WTC11 (cell line): ENCODE measurements at regions not wholly inside any gene's neighbourhood (a gene's known extent, or its start where the extent isn't known, plus 50 kb on each side); places are given as distances from the start of the nearest gene placed in this dataset.

Experiments used
- CREM ChIP-seq: sonication (generic); formaldehyde crosslinking; IDR thresholded peaks from 2 replicates; pipeline ENCODE4 v1.8.1; 2022; ENCODE audit warnings: mild to moderate bottlenecking, missing genetic modification reagents, moderate library complexity
- FOXP1 ChIP-seq: sonication (generic); formaldehyde crosslinking; IDR thresholded peaks from 2 replicates; pipeline ENCODE4 v1.8.0; 2022; ENCODE audit warnings: missing genetic modification reagents, mild to moderate bottlenecking, moderate library complexity, borderline replicate concordance
- NR2C2 ChIP-seq: sonication (generic); formaldehyde crosslinking; IDR thresholded peaks from 2 replicates; pipeline ENCODE4 v1.8.0; 2022; ENCODE audit warnings: mild to moderate bottlenecking, missing genetic modification reagents
- PRRX2 ChIP-seq: fragments of 250-450 bp; sonication (Bioruptor Pico); IDR thresholded peaks from 2 replicates; pipeline ENCODE4 v1.8.0; 2021; ENCODE audit warnings: mild to moderate bottlenecking
- SP1 ChIP-seq: sonication (generic); formaldehyde crosslinking; conservative IDR thresholded peaks from 2 replicates; pipeline ENCODE4 v1.8.1; 2022; ENCODE audit warnings: missing genetic modification reagents
- TF ChIP-seq, protein P1 (sequence below): fragments of 200-600 bp; IDR thresholded peaks from 2 replicates; pipeline ENCODE4 v1.8.0; 2022; ENCODE audit warnings: antibody characterized with exemption
- TF ChIP-seq, protein P2 (sequence below): sonication (generic); formaldehyde crosslinking; IDR thresholded peaks from 2 replicates; pipeline ENCODE4 v1.8.0; 2022; ENCODE audit warnings: mild to moderate bottlenecking, missing genetic modification reagents
- TF ChIP-seq, protein P3 (sequence below): sonication (generic); formaldehyde crosslinking; IDR thresholded peaks from 2 replicates; pipeline ENCODE4 v1.8.1; 2023; ENCODE audit warnings: mild to moderate bottlenecking, moderate library complexity, missing genetic modification reagents
- TF ChIP-seq, protein P4 (sequence below): sonication (generic); formaldehyde crosslinking; IDR thresholded peaks from 2 replicates; pipeline ENCODE4 v1.8.0; 2022; ENCODE audit warnings: missing genetic modification reagents
- TF ChIP-seq, protein P5 (sequence below): sonication (generic); formaldehyde crosslinking; IDR thresholded peaks from 2 replicates; pipeline ENCODE4 v1.8.0; 2022; ENCODE audit warnings: mild to moderate bottlenecking, missing genetic modification reagents

DNA sequence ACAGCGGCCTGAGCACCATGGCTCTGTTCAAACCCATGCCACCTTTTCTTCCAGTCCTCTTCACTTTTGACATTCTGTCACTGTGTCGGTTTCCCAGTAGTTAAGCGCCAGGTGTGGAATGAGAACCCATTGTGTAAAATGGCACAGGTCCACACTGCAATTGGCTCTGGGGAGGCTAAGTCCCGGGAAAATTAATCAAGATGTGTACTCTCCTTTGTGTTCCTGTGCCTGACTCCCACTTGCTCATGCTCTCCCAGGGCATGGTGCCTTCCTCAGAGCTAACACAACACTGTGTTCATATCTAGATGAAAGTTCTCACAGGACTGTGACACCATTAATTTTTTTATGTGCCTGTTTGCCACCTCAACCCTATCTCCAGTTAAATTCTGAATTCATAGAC is 59.0 kb upstream of the BTG3 start:
- TF ChIP-seq NR2C2 (CRISPR knock-in tag) (no peak), FOXP1 (no peak), CREM (CRISPR knock-in tag) (no peak), PRRX2 (no peak), SP1 (CRISPR knock-in tag) (no peak)
- TF ChIP-seq, protein P1, sequence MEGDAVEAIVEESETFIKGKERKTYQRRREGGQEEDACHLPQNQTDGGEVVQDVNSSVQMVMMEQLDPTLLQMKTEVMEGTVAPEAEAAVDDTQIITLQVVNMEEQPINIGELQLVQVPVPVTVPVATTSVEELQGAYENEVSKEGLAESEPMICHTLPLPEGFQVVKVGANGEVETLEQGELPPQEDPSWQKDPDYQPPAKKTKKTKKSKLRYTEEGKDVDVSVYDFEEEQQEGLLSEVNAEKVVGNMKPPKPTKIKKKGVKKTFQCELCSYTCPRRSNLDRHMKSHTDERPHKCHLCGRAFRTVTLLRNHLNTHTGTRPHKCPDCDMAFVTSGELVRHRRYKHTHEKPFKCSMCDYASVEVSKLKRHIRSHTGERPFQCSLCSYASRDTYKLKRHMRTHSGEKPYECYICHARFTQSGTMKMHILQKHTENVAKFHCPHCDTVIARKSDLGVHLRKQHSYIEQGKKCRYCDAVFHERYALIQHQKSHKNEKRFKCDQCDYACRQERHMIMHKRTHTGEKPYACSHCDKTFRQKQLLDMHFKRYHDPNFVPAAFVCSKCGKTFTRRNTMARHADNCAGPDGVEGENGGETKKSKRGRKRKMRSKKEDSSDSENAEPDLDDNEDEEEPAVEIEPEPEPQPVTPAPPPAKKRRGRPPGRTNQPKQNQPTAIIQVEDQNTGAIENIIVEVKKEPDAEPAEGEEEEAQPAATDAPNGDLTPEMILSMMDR = no peak
- TF ChIP-seq, protein P2, sequence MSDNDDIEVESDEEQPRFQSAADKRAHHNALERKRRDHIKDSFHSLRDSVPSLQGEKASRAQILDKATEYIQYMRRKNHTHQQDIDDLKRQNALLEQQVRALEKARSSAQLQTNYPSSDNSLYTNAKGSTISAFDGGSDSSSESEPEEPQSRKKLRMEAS (CRISPR knock-in tag) = no peak
- TF ChIP-seq, protein P3, sequence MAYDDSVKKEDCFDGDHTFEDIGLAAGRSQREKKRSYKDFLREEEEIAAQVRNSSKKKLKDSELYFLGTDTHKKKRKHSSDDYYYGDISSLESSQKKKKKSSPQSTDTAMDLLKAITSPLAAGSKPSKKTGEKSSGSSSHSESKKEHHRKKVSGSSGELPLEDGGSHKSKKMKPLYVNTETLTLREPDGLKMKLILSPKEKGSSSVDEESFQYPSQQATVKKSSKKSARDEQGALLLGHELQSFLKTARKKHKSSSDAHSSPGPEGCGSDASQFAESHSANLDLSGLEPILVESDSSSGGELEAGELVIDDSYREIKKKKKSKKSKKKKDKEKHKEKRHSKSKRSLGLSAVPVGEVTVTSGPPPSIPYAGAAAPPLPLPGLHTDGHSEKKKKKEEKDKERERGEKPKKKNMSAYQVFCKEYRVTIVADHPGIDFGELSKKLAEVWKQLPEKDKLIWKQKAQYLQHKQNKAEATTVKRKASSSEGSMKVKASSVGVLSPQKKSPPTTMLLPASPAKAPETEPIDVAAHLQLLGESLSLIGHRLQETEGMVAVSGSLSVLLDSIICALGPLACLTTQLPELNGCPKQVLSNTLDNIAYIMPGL = no peak
- TF ChIP-seq, protein P4, sequence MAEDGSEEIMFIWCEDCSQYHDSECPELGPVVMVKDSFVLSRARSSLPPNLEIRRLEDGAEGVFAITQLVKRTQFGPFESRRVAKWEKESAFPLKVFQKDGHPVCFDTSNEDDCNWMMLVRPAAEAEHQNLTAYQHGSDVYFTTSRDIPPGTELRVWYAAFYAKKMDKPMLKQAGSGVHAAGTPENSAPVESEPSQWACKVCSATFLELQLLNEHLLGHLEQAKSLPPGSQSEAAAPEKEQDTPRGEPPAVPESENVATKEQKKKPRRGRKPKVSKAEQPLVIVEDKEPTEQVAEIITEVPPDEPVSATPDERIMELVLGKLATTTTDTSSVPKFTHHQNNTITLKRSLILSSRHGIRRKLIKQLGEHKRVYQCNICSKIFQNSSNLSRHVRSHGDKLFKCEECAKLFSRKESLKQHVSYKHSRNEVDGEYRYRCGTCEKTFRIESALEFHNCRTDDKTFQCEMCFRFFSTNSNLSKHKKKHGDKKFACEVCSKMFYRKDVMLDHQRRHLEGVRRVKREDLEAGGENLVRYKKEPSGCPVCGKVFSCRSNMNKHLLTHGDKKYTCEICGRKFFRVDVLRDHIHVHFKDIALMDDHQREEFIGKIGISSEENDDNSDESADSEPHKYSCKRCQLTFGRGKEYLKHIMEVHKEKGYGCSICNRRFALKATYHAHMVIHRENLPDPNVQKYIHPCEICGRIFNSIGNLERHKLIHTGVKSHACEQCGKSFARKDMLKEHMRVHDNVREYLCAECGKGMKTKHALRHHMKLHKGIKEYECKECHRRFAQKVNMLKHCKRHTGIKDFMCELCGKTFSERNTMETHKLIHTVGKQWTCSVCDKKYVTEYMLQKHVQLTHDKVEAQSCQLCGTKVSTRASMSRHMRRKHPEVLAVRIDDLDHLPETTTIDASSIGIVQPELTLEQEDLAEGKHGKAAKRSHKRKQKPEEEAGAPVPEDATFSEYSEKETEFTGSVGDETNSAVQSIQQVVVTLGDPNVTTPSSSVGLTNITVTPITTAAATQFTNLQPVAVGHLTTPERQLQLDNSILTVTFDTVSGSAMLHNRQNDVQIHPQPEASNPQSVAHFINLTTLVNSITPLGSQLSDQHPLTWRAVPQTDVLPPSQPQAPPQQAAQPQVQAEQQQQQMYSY (CRISPR knock-in tag) = no peak
- TF ChIP-seq, protein P5, sequence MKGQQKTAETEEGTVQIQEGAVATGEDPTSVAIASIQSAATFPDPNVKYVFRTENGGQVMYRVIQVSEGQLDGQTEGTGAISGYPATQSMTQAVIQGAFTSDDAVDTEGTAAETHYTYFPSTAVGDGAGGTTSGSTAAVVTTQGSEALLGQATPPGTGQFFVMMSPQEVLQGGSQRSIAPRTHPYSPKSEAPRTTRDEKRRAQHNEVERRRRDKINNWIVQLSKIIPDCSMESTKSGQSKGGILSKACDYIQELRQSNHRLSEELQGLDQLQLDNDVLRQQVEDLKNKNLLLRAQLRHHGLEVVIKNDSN = no peak
